Caco-2 (cell line): ENCODE measurements at regions not wholly inside any gene's neighbourhood (a gene's known extent, or its start where the extent isn't known, plus 50 kb on each side); places are given as distances from the start of the nearest gene placed in this dataset.

ENCODE experiments used
- BruUV-seq: library from RNA; stranded (reverse); fragments of 400-500 nt; replicated peaks from 2 replicates; lab custom pipeline; 2021; lab: Mats Ljungman, UMichigan
- CTCF ChIA-PET: fragments of 300-600 bp; sonication (Branson Sonifier 250); formaldehyde crosslinking; loops from one replicate; lab custom pipeline; 2022; ENCODE audit warnings: antibody characterized with exemption; lab: Charles Lee
- POLR2A ChIA-PET: fragments of 300-600 bp; sonication (Branson Sonifier 250); formaldehyde crosslinking; loops from one replicate; lab custom pipeline; 2022; ENCODE audit warnings: antibody characterized with exemption; lab: Charles Lee
- DNase-seq, 2 experiments: peaks; one replicate each; pipeline versions ENCODE4 v3.0.0 to v3.0.0-alpha.2; 2020 to 2022
- H3K27me3 ChIP-seq: replicated peaks from 2 replicates; pipeline ENCODE4 v1.6.0; 2011; ENCODE audit warnings: low read length; ENCODE audit not compliant: control insufficient read depth, insufficient read depth
- H3K36me3 ChIP-seq: 2 replicates; pipeline ENCODE4 v1.5.1; 2011; ENCODE audit warnings: low read length; ENCODE audit not compliant: control insufficient read depth, insufficient read depth
- H3K4me1 ChIP-seq: fragments of 250-450 bp; sonication (Bioruptor Pico); 2 replicates; pipeline ENCODE4 v1.5.1; 2020; ENCODE audit warnings: mild to moderate bottlenecking
- H3K4me3 ChIP-seq: 2 replicates; pipeline ENCODE4 v1.5.1; 2011; ENCODE audit warnings: low read depth, mild to moderate bottlenecking, control low read depth, low read length
- H3K9me3 ChIP-seq: fragments of 250-450 bp; sonication (Bioruptor Pico); 2 replicates; pipeline ENCODE4 v1.5.1; 2020; ENCODE audit warnings: mild to moderate bottlenecking, moderate library complexity
- H3K27ac Mint-ChIP-seq: one replicate; pipeline ENCODE4 v1.8.0; 2022; ENCODE audit warnings: mixed read lengths; ENCODE audit not compliant: unreplicated experiment
- H3K27me3 Mint-ChIP-seq: one replicate; pipeline ENCODE4 v1.8.0; 2022; ENCODE audit warnings: mixed read lengths; ENCODE audit not compliant: insufficient read depth, unreplicated experiment
- H3K36me3 Mint-ChIP-seq: one replicate; pipeline ENCODE4 v1.8.0; 2022; ENCODE audit warnings: mild to moderate bottlenecking, mixed read lengths; ENCODE audit not compliant: insufficient read depth, unreplicated experiment
- H3K4me1 Mint-ChIP-seq: one replicate; pipeline ENCODE4 v1.8.0; 2022; ENCODE audit warnings: low read depth, mixed read lengths; ENCODE audit not compliant: unreplicated experiment
- H3K4me3 Mint-ChIP-seq: one replicate; pipeline ENCODE4 v1.8.0; 2022; ENCODE audit warnings: mild to moderate bottlenecking, moderate library complexity, mixed read lengths; ENCODE audit not compliant: unreplicated experiment
- H3K9me3 Mint-ChIP-seq: one replicate; pipeline ENCODE4 v1.8.0; 2022; ENCODE audit warnings: mixed read lengths; ENCODE audit not compliant: unreplicated experiment
- CTCF ChIP-seq, 2 experiments: fragments of 200-600 bp in 1 of 2; IDR thresholded peaks; 1 replicate in 1 of 2; 2 replicates in 1 of 2; pipeline versions ENCODE4 v1.5.1 to v1.8.0; 2011 to 2022; ENCODE audit warnings: antibody characterized with exemption in 1 of 2, control low read depth in 1 of 2, inconsistent platforms in 1 of 2, low read depth in 1 of 2, low read length in 1 of 2, mild to moderate bottlenecking in 1 of 2, moderate library complexity in 1 of 2; ENCODE audit not compliant: insufficient read depth in 1 of 2, severe bottlenecking in 1 of 2, unreplicated experiment in 1 of 2
- intact Hi-C: fragments of 100-400 bp; cut with micrococcal nuclease; formaldehyde crosslinking; loops from one replicate; pipeline ENCODE4 v1.10.0; 2022; ENCODE audit not compliant: unreplicated experiment

GRCh38 chr10:83954193-83954799 is 185.0 kb upstream of the GHITM start:
- Mint-ChIP-seq H3K27me3 (peaks cover 3% of the 10 kb centered on the region), H3K36me3 (no peaks in the 10 kb centered on the region)

GRCh38 chr10:83955406-83955805 is 183.9 kb upstream of the GHITM start:
- no peaks in the 10 kb centered on the region for H3K36me3 Mint-ChIP-seq
- Histone ChIP-seq H3K36me3 (no peaks in the 10 kb centered on the region), H3K27me3 (no peaks in the 10 kb centered on the region), H3K4me1 (no peaks in the 10 kb centered on the region), H3K9me3 (no peaks in the 10 kb centered on the region), H3K4me3 (no peak overlapping the region)
- H3K4me3 Mint-ChIP-seq, result no peak overlapping the region
- no peak overlapping the region for H3K27ac Mint-ChIP-seq
- H3K4me1 Mint-ChIP-seq, result no peaks in the 10 kb centered on the region
- DNase-seq, result no peak
- ChIA-PET CTCF (no interaction called here), POLR2A (no interaction called here)
- BruUV-seq, result no TSS peak
- intact Hi-C loops, result no loop called here
- no peaks in the 10 kb centered on the region for H3K9me3 Mint-ChIP-seq
- no peak for TF ChIP-seq CTCF (IDR thresholded peaks at IDR 0.05; ENCODE audit: insufficient read depth in 1 of 2, low read depth in 1 of 2, low read length in 1 of 2, severe bottlenecking in 1 of 2, unreplicated experiment in 1 of 2)
- peaks cover 3% of the 10 kb centered on the region for H3K27me3 Mint-ChIP-seq

More at GRCh38 chr10:83954193-83954799, 185.0 kb upstream of the GHITM start:
- no peak for DNase-seq
- Histone ChIP-seq H3K4me1 (no peaks in the 10 kb centered on the region), H3K36me3 (no peaks in the 10 kb centered on the region), H3K4me3 (no peak overlapping the region), H3K27me3 (no peaks in the 10 kb centered on the region), H3K9me3 (no peaks in the 10 kb centered on the region)
- no peak overlapping the region for H3K4me3 Mint-ChIP-seq
- POLR2A ChIA-PET, result no interaction called here
- H3K9me3 Mint-ChIP-seq, result no peaks in the 10 kb centered on the region
- BruUV-seq, result no TSS peak
- intact Hi-C loops, result no loop called here
- TF ChIP-seq CTCF (IDR thresholded peaks at IDR 0.05; ENCODE audit: insufficient read depth in 1 of 2, low read depth in 1 of 2, low read length in 1 of 2, severe bottlenecking in 1 of 2, unreplicated experiment in 1 of 2), result no peak
- CTCF ChIA-PET, result interaction anchor here (0.5 kb wide), 1 partner anchor 272 kb away, joined by 4 read pairs; no protein-coding TSS in a partner anchor
- no peak overlapping the region for H3K27ac Mint-ChIP-seq
- H3K4me1 Mint-ChIP-seq, result no peaks in the 10 kb centered on the region

- intact Hi-C loops, result no loop called here
- no peak for TF ChIP-seq CTCF (IDR thresholded peaks at IDR 0.05; ENCODE audit: insufficient read depth in 1 of 2, low read depth in 1 of 2, low read length in 1 of 2, severe bottlenecking in 1 of 2, unreplicated experiment in 1 of 2)
Measured at GRCh38 chr10:83957168-83957947, 182.0 kb upstream of the GHITM start.

More at GRCh38 chr10:83957168-83957947, 182.0 kb upstream of the GHITM start:
- Histone ChIP-seq H3K27me3 (no peaks in the 10 kb centered on the region), H3K9me3 (no peaks in the 10 kb centered on the region), H3K4me1 (no peaks in the 10 kb centered on the region), H3K4me3 (no peak overlapping the region), H3K36me3 (no peaks in the 10 kb centered on the region)
- ChIA-PET POLR2A (no interaction called here), CTCF (no interaction called here)
- no peak for DNase-seq
- H3K9me3 Mint-ChIP-seq, result no peaks in the 10 kb centered on the region
- peaks cover 3% of the 10 kb centered on the region for H3K27me3 Mint-ChIP-seq
- no TSS peak for BruUV-seq
- H3K27ac Mint-ChIP-seq, result no peak overlapping the region
- no peak overlapping the region for H3K4me3 Mint-ChIP-seq
- H3K4me1 Mint-ChIP-seq, result no peaks in the 10 kb centered on the region
- H3K36me3 Mint-ChIP-seq, result no peaks in the 10 kb centered on the region
